Upper lobe of left lung (tissue), 4 donors: ENCODE measurements at regions not wholly inside any gene's neighbourhood (a gene's known extent, or its start where the extent isn't known, plus 50 kb on each side); places are given as distances from the start of the nearest gene placed in this dataset.

Source experiments
- CTCF ChIP-seq, 6 experiments: fragments of 450-650 bp in 4 of 6; fragments of 200-600 bp in 2 of 6; sonication (generic) in 2 of 6; IDR thresholded peaks; one replicate each; pipeline ENCODE4 v1.5.1; 2016 to 2019; ENCODE audit warnings: antibody characterized with exemption in 6 of 6
- EP300 ChIP-seq, 4 donors: sonication (generic); formaldehyde crosslinking; IDR thresholded peaks; one replicate each; pipeline ENCODE4 v1.5.1; 2017; ENCODE audit warnings: antibody characterized with exemption in 4 of 4, control low read depth in 2 of 4
- POLR2A ChIP-seq, 4 donors: fragments of 450-650 bp; IDR thresholded peaks; one replicate each; pipeline ENCODE4 v1.5.1; 2016 to 2017; ENCODE audit warnings: antibody characterized with exemption in 4 of 4, mild to moderate bottlenecking in 2 of 4
- POLR2AphosphoS5 ChIP-seq, 2 donors: sonication (generic); formaldehyde crosslinking; IDR thresholded peaks; one replicate each; pipeline ENCODE4 v1.5.1; 2017; ENCODE audit warnings: antibody characterized with exemption in 2 of 2

GRCh38 chr10:120372917-120373316 is 84.1 kb upstream of the PLPP4 start:
- no peak for TF ChIP-seq EP300 (IDR thresholded peaks at IDR 0.05)
- TF ChIP-seq POLR2A (IDR thresholded peaks at IDR 0.05): no peak
- no peak for TF ChIP-seq CTCF (IDR thresholded peaks at IDR 0.05)
- no peak for TF ChIP-seq POLR2AphosphoS5 (IDR thresholded peaks at IDR 0.05)
